Calu3 (cell line): ENCODE measurements at regions not wholly inside any gene's neighbourhood (a gene's known extent, or its start where the extent isn't known, plus 50 kb on each side); places are given as distances from the start of the nearest gene placed in this dataset.

Experiments
- BruUV-seq: library from RNA; stranded (reverse); fragments of 400-500 nt; replicated peaks from 2 replicates; lab custom pipeline; 2021; lab: Mats Ljungman, UMichigan
- CTCF ChIA-PET: fragments of 300-600 bp; sonication (Branson Sonifier 250); formaldehyde crosslinking; loops from one replicate; lab custom pipeline; 2022; ENCODE audit warnings: antibody characterized with exemption; lab: Charles Lee
- DNase-seq: peaks from one replicate; pipeline ENCODE4 v3.0.0; 2022
- H3K27ac Mint-ChIP-seq: one replicate; pipeline ENCODE4 v1.8.0; 2022; ENCODE audit warnings: mixed read lengths; ENCODE audit not compliant: unreplicated experiment
- H3K27me3 Mint-ChIP-seq: one replicate; pipeline ENCODE4 v1.8.0; 2022; ENCODE audit warnings: mixed read lengths; ENCODE audit not compliant: unreplicated experiment
- H3K36me3 Mint-ChIP-seq: one replicate; pipeline ENCODE4 v1.8.0; 2022; ENCODE audit warnings: mild to moderate bottlenecking, moderate library complexity, mixed read lengths; ENCODE audit not compliant: insufficient read depth, unreplicated experiment
- H3K4me1 Mint-ChIP-seq: one replicate; pipeline ENCODE4 v1.8.0; 2022; ENCODE audit warnings: mild to moderate bottlenecking, low read depth, mixed read lengths; ENCODE audit not compliant: unreplicated experiment
- H3K4me3 Mint-ChIP-seq: one replicate; pipeline ENCODE4 v1.8.0; 2022; ENCODE audit warnings: mild to moderate bottlenecking, low read depth, moderate library complexity, mixed read lengths; ENCODE audit not compliant: unreplicated experiment
- H3K9me3 Mint-ChIP-seq: one replicate; pipeline ENCODE4 v1.8.0; 2022; ENCODE audit warnings: low read depth, mixed read lengths; ENCODE audit not compliant: unreplicated experiment
- intact Hi-C: fragments of 100-400 bp; cut with micrococcal nuclease; formaldehyde crosslinking; loops from one replicate; pipeline ENCODE4 v1.10.0; 2022; ENCODE audit not compliant: unreplicated experiment
- TF ChIP-seq, protein P1 (sequence below): fragments of 200-600 bp; IDR thresholded peaks from one replicate; pipeline ENCODE4 v1.8.0; 2022; ENCODE audit warnings: antibody characterized with exemption; ENCODE audit not compliant: unreplicated experiment

DNA sequence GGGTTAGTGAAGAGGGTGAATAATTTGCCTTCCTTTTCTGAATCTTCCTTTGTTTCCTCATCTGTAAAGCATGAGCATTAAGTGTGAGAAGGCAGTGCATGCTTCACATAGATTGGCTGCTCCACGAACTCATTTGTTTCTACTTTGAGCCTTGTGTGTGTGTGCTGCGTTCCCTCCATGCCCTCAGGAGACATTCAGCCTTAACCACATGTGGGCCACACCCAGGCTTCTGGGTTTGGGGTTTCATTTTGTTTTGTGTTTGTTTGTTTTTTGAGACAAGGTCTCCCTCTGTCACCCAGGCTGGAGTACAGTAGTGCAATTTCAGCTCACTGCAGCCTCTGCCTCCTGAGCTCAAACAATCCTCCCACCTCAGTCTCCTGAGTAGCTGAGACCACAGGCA is 843.3 kb downstream of the GALR1 start:
- Mint-ChIP-seq H3K4me3 (no peak overlapping the region), H3K36me3 (no peaks in the 10 kb centered on the region), H3K4me1 (no peaks in the 10 kb centered on the region), H3K27me3 (no peaks in the 10 kb centered on the region), H3K9me3 (peaks cover 37% of the 10 kb centered on the region), H3K27ac (no peak overlapping the region)
- CTCF ChIA-PET = no interaction called here
- DNase-seq = no peak
- TF ChIP-seq, protein P1, sequence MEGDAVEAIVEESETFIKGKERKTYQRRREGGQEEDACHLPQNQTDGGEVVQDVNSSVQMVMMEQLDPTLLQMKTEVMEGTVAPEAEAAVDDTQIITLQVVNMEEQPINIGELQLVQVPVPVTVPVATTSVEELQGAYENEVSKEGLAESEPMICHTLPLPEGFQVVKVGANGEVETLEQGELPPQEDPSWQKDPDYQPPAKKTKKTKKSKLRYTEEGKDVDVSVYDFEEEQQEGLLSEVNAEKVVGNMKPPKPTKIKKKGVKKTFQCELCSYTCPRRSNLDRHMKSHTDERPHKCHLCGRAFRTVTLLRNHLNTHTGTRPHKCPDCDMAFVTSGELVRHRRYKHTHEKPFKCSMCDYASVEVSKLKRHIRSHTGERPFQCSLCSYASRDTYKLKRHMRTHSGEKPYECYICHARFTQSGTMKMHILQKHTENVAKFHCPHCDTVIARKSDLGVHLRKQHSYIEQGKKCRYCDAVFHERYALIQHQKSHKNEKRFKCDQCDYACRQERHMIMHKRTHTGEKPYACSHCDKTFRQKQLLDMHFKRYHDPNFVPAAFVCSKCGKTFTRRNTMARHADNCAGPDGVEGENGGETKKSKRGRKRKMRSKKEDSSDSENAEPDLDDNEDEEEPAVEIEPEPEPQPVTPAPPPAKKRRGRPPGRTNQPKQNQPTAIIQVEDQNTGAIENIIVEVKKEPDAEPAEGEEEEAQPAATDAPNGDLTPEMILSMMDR = no peak
- intact Hi-C loops = loop anchor here (5.0 kb wide), 2 partner anchors 61 to 149 kb away; no protein-coding TSS in a partner anchor
- no TSS peak for BruUV-seq

DNA sequence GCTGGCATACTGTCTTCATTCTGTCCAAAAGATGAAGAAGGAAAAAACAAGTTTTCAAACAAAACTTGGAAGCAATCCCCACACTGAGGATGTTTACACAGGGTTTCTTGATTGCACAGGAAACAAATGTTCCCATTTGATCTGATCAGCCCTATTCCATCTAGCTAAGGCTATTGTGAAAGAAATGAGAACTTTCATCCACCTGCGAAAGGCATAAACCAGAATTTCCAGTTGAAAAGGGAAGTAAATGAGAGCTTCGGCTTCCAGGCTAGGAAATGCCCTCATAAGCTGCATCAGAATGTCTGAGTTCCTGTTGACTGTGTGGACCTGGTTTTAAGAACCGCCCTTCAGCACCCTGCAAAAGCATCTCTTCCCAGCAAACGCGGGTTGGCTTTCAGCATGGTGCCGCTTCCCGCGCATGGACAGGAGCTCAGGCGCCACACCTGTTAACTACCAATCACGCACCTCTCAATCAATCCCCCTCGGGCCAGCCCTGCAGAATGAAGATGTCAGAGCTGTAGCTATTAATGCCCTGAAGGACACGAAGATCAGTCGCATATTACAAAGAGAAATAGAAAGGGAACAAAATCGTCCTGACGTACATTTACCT is 850.4 kb downstream of the GALR1 start:
- TF ChIP-seq, protein P1 = no peak
- H3K27ac Mint-ChIP-seq = no peak overlapping the region
- BruUV-seq = no TSS peak
- no peak for DNase-seq
- peaks cover 38% of the 10 kb centered on the region for H3K9me3 Mint-ChIP-seq
- CTCF ChIA-PET = interaction anchor here (1.0 kb wide), 1 partner anchor 158 kb away, joined by 3 read pairs; no protein-coding TSS in a partner anchor
- H3K36me3 Mint-ChIP-seq = no peaks in the 10 kb centered on the region
- H3K4me1 Mint-ChIP-seq = no peaks in the 10 kb centered on the region
- H3K27me3 Mint-ChIP-seq = no peaks in the 10 kb centered on the region
- no peak overlapping the region for H3K4me3 Mint-ChIP-seq
- intact Hi-C loops = no loop called here

DNA sequence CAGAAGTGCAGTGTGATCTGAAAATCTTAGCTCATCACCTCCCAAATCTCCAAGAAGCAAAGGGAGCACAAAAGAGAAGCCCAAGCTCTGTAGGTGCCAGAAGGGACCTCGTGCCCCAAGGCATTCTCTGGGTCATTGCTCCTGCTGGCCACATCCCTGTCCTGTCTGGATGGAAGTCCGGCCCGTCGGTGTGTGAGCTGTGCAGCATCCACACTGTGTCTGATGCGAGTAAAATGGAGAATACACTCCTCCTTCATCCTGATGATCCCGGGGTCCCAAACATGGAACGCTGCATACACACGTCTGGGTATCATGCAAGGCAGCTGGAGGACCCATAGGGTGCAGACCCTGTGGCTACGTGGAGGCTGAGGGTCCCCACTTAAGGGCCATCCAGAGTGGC is 851.4 kb downstream of the GALR1 start:
- CTCF ChIA-PET = no interaction called here
- H3K36me3 Mint-ChIP-seq = no peaks in the 10 kb centered on the region
- peaks cover 38% of the 10 kb centered on the region for H3K9me3 Mint-ChIP-seq
- no peak for DNase-seq
- no peaks in the 10 kb centered on the region for H3K4me1 Mint-ChIP-seq
- TF ChIP-seq, protein P1 = no peak
- no peak overlapping the region for H3K27ac Mint-ChIP-seq
- intact Hi-C loops = no loop called here
- BruUV-seq = no TSS peak
- H3K27me3 Mint-ChIP-seq = no peaks in the 10 kb centered on the region
- H3K4me3 Mint-ChIP-seq = no peak overlapping the region

DNA sequence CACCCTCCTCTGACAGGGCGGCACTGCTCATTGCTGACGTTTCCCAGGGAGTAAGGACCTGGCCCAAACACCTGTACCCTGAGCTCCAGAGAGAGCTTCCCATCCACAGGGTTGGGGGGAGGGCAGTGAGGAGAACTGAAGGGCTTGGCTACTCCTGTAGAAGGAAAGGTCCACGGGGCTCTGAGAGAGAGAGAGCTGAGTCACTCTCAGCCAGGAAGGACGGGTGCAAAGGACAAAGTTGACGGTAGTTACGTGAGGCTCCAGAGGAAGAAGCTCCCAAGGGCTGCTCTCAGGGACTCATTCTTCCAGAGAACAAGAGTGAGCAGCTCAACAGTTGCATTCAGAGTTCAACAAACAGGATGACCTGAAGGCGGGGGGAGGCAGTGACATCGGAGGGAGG is 852.5 kb downstream of the GALR1 start:
- Mint-ChIP-seq H3K4me1 (no peaks in the 10 kb centered on the region), H3K9me3 (peaks cover 44% of the 10 kb centered on the region), H3K4me3 (no peak overlapping the region), H3K36me3 (no peaks in the 10 kb centered on the region), H3K27me3 (no peaks in the 10 kb centered on the region), H3K27ac (no peak overlapping the region)
- CTCF ChIA-PET = interaction anchor here (0.7 kb wide), 1 partner anchor 28 kb away, joined by 3 read pairs; no protein-coding TSS in a partner anchor
- DNase-seq = no peak
- BruUV-seq = no TSS peak
- intact Hi-C loops = no loop called here
- TF ChIP-seq, protein P1 = no peak
